Fibroblast of lung (primary cell): ENCODE measurements at regions not wholly inside any gene's neighbourhood (a gene's known extent, or its start where the extent isn't known, plus 50 kb on each side); places are given as distances from the start of the nearest gene placed in this dataset.

Source experiments
- EZH2 ChIP-seq: IDR thresholded peaks from 2 replicates; pipeline ENCODE4 v1.5.1; 2012; ENCODE audit warnings: low read length, control low read depth, mild to moderate bottlenecking; ENCODE audit errors: missing control alignments
- TF ChIP-seq, protein P1 (sequence below), 2 donors: IDR thresholded peaks in 1 of 2; conservative IDR thresholded peaks in 1 of 2; 1 replicate in 1 of 2; 2 replicates in 1 of 2; pipeline ENCODE4 v1.5.1; 2011 to 2012; ENCODE audit warnings: low read length in 2 of 2, control low read depth in 1 of 2, inconsistent platforms in 1 of 2, low read depth in 1 of 2, mild to moderate bottlenecking in 1 of 2

DNA sequence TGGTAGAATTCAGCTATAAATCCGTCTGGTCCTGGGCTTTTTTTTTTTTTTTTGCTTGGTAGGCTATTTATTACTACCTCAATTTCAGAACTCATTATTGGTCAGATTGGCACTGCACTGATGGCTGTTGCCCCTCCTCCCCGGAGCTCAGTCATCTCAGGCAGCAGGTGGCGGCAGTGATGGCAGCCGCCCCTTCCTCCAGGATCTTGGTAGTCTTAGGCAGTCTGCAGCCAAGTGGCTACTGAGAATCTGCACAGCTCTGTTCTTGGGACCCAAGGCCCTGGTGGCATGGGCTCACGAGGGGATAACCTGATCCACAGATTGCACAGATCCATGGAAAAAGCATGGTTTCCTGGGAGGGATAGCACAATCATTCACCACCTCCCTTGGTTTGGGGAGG is 77.9 kb downstream of the GPR85 start:
- TF ChIP-seq EZH2 = no peak
- TF ChIP-seq, protein P1, sequence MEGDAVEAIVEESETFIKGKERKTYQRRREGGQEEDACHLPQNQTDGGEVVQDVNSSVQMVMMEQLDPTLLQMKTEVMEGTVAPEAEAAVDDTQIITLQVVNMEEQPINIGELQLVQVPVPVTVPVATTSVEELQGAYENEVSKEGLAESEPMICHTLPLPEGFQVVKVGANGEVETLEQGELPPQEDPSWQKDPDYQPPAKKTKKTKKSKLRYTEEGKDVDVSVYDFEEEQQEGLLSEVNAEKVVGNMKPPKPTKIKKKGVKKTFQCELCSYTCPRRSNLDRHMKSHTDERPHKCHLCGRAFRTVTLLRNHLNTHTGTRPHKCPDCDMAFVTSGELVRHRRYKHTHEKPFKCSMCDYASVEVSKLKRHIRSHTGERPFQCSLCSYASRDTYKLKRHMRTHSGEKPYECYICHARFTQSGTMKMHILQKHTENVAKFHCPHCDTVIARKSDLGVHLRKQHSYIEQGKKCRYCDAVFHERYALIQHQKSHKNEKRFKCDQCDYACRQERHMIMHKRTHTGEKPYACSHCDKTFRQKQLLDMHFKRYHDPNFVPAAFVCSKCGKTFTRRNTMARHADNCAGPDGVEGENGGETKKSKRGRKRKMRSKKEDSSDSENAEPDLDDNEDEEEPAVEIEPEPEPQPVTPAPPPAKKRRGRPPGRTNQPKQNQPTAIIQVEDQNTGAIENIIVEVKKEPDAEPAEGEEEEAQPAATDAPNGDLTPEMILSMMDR (conservative IDR thresholded peaks at IDR 0.05 in 1 of 2, IDR thresholded peaks at IDR 0.05 in 1 of 2; ENCODE audit: low read depth in 1 of 2, low read length in 2 of 2) = no peak
